ENCODE measurements at regions not wholly inside any gene's neighbourhood (a gene's known extent, or its start where the extent isn't known, plus 50 kb on each side); places are given as distances from the start of the nearest gene placed in this dataset.
"Not testable (repeated sequence)": the region's sequence is repeated elsewhere in the genome, so short reads cannot be mapped to it uniquely, and the experiment has no call there.

- H3K36me3 Mint-ChIP-seq (ENCODE audit: low read depth), result no peaks in the 10 kb centered on the region
- no peaks in the 10 kb centered on the region for H3K4me1 Mint-ChIP-seq
- 45 to 59% methylated on average over 2 to 3 of the region's 3 CpGs for WGBS, 2 experiments (ENCODE audit: insufficient coverage in 1 of 2, insufficient read length in 1 of 2)
Measured at GRCh38 chr5:112555691-112556090, 136.6 kb upstream of the EPB41L4A start.

DNA sequence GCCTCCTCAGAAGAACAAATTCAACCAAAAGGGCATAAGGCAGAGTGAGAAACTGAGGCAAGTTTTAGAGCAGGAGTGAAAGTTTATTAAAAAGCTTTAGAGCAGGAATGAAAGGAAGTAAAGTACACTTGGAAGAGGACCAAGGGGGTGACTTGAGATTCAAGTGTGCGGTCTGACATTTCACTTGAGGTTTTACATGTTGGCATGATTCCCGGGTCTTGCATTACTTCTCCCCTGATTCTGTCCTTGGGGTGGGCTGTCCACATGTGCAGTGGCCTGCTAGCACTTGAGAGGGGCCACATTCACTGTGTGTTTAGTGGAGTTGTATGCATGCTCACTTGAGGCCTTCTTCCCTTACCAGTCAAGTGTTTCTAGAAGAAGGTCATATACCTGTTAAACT, 140.4 kb upstream of the EPB41L4A start:
- H3K9ac ChIP-seq (ENCODE audit: extremely low read depth, low read length, poor library complexity, severe bottlenecking); H3K4me3 Mint-ChIP-seq; H3K4me1 Mint-ChIP-seq; H3K4me3 ChIP-seq (ENCODE audit: low read length); H3K27me3 ChIP-seq (ENCODE audit: control insufficient read depth, insufficient read depth, low read length, poor library complexity, severe bottlenecking); H3K36me3 ChIP-seq (ENCODE audit: control insufficient read depth, insufficient read depth, low read length); H3K27me3 Mint-ChIP-seq (ENCODE audit: insufficient read depth); H3K27ac Mint-ChIP-seq; H3K36me3 Mint-ChIP-seq (ENCODE audit: low read depth); H3K4me1 ChIP-seq (ENCODE audit: control insufficient read depth, insufficient read depth, low read length); H3K27ac ChIP-seq (ENCODE audit: low read depth, low read length); DNase-seq: not testable (repeated sequence)
- peaks cover 30% of the 10 kb centered on the region for H3K9me3 Mint-ChIP-seq
- 83 to 97% methylated on average over 1 to 2 of the region's 2 CpGs for WGBS, 2 experiments (ENCODE audit: insufficient coverage in 1 of 2, insufficient read length in 1 of 2)
- peaks cover 26% of the 10 kb centered on the region for H3K9me3 ChIP-seq (ENCODE audit: control insufficient read depth, low read length)

More at GRCh38 chr5:112555691-112556090, 136.6 kb upstream of the EPB41L4A start:
- Histone ChIP-seq H3K27me3 (ENCODE audit: control insufficient read depth, insufficient read depth, low read length, poor library complexity, severe bottlenecking) (no peaks in the 10 kb centered on the region), H3K36me3 (ENCODE audit: control insufficient read depth, insufficient read depth, low read length) (no peaks in the 10 kb centered on the region), H3K4me1 (ENCODE audit: control insufficient read depth, insufficient read depth, low read length) (no peaks in the 10 kb centered on the region), H3K27ac (ENCODE audit: low read depth, low read length) (no peak overlapping the region), H3K9ac (ENCODE audit: extremely low read depth, low read length, poor library complexity, severe bottlenecking) (no peak overlapping the region), H3K4me3 (ENCODE audit: low read length) (no peak overlapping the region), H3K9me3 (ENCODE audit: control insufficient read depth, low read length) (no peaks in the 10 kb centered on the region)
- Mint-ChIP-seq H3K4me3 (no peak overlapping the region), H3K9me3 (no peaks in the 10 kb centered on the region), H3K27ac (no peak overlapping the region), H3K27me3 (ENCODE audit: insufficient read depth) (no peaks in the 10 kb centered on the region)
- no peak for DNase-seq
- TF ChIP-seq, protein P1, sequence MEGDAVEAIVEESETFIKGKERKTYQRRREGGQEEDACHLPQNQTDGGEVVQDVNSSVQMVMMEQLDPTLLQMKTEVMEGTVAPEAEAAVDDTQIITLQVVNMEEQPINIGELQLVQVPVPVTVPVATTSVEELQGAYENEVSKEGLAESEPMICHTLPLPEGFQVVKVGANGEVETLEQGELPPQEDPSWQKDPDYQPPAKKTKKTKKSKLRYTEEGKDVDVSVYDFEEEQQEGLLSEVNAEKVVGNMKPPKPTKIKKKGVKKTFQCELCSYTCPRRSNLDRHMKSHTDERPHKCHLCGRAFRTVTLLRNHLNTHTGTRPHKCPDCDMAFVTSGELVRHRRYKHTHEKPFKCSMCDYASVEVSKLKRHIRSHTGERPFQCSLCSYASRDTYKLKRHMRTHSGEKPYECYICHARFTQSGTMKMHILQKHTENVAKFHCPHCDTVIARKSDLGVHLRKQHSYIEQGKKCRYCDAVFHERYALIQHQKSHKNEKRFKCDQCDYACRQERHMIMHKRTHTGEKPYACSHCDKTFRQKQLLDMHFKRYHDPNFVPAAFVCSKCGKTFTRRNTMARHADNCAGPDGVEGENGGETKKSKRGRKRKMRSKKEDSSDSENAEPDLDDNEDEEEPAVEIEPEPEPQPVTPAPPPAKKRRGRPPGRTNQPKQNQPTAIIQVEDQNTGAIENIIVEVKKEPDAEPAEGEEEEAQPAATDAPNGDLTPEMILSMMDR (conservative IDR thresholded peaks at IDR 0.05), result no peak

DNA sequence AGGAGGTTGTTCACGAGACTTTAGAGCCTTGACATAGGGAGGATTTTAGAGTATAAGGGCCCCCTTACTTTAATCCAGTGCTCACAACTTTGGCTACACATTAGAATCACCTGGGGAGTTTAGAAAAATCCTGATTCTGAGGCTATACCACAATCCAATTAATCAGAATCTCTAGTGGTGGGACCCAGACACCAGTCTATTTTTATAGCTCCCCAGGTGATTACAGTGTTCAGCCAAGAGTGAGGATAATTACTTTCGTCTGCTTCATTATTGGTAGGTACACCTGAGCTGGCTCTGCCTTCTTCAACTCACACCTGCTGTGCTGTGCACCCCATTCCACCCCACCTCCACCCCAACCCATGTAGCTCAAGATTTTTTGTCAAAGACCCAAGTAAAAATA, 141.3 kb upstream of the EPB41L4A start:
- H3K9me3 Mint-ChIP-seq, result peaks cover 39% of the 10 kb centered on the region
- H3K27ac ChIP-seq (ENCODE audit: low read depth, low read length), result no peak overlapping the region
- H3K4me3 Mint-ChIP-seq, result no peak overlapping the region
- H3K4me1 Mint-ChIP-seq, result no peaks in the 10 kb centered on the region
- 93% methylated on average over 2 of the region's 2 CpGs; no CpG with 5 or more reads in 1 of the 2 experiments for WGBS, 2 experiments (ENCODE audit: insufficient coverage in 1 of 2, insufficient read length in 1 of 2)
- no peaks in the 10 kb centered on the region for H3K4me1 ChIP-seq (ENCODE audit: control insufficient read depth, insufficient read depth, low read length)
- no peaks in the 10 kb centered on the region for H3K36me3 ChIP-seq (ENCODE audit: control insufficient read depth, insufficient read depth, low read length)
- no peak for DNase-seq
- no peaks in the 10 kb centered on the region for H3K27me3 ChIP-seq (ENCODE audit: control insufficient read depth, insufficient read depth, low read length, poor library complexity, severe bottlenecking)
- H3K36me3 Mint-ChIP-seq (ENCODE audit: low read depth), result peaks cover 7% of the 10 kb centered on the region
- no peak overlapping the region for H3K9ac ChIP-seq (ENCODE audit: extremely low read depth, low read length, poor library complexity, severe bottlenecking)
- TF ChIP-seq, protein P1 (conservative IDR thresholded peaks at IDR 0.05), result no peak
- H3K4me3 ChIP-seq (ENCODE audit: low read length), result no peak overlapping the region
- H3K27me3 Mint-ChIP-seq (ENCODE audit: insufficient read depth), result no peaks in the 10 kb centered on the region
- no peak overlapping the region for H3K27ac Mint-ChIP-seq
- peaks cover 35% of the 10 kb centered on the region for H3K9me3 ChIP-seq (ENCODE audit: control insufficient read depth, low read length)

DNA sequence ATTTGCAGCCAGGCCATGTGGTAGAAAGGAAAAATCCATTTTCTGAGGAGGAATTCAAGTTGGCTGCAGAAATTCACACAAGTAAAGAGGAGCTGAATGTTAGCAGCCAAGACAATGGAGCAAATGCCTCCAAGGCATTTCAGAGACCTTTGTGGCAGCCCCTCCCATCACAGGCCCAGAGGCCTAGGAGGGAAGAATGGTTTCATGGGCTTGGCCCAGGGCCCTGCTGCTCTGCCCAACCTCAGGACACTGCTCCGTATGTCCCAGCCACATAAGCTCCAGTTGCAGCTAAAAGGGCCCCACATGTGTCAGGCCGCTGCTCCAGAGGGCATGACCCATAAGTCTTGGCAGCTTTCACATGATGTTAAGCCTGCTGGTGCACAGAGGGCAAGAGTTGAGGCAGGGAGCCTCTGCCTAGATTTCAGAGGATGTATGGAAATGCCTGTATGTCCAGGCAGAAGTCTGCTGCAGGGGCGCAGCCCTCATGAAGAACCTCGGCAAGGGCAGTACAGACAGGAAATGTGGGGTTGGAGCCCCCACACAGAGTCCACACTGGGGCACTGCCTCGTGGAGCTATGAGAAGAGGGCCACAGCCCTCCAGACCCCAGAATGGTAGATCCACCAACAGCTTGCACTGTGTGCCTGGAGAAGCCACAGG, 144.2 kb upstream of the EPB41L4A start:
- H3K4me1 Mint-ChIP-seq, result no peaks in the 10 kb centered on the region
- peaks cover 7% of the 10 kb centered on the region for H3K36me3 Mint-ChIP-seq (ENCODE audit: low read depth)
- H3K4me3 Mint-ChIP-seq, result no peak overlapping the region
- Histone ChIP-seq H3K4me3 (ENCODE audit: low read length) (no peak overlapping the region), H3K9me3 (ENCODE audit: control insufficient read depth, low read length) (peaks cover 44% of the 10 kb centered on the region), H3K27me3 (ENCODE audit: control insufficient read depth, insufficient read depth, low read length, poor library complexity, severe bottlenecking) (no peaks in the 10 kb centered on the region), H3K27ac (ENCODE audit: low read depth, low read length) (no peak overlapping the region), H3K9ac (ENCODE audit: extremely low read depth, low read length, poor library complexity, severe bottlenecking) (no peak overlapping the region), H3K4me1 (ENCODE audit: control insufficient read depth, insufficient read depth, low read length) (no peaks in the 10 kb centered on the region), H3K36me3 (ENCODE audit: control insufficient read depth, insufficient read depth, low read length) (no peaks in the 10 kb centered on the region)
- DNase-seq, result no peak
- 67 to 77% methylated on average over 4 to 5 of the region's 5 CpGs for WGBS, 2 experiments (ENCODE audit: insufficient coverage in 1 of 2, insufficient read length in 1 of 2)
- TF ChIP-seq, protein P1 (conservative IDR thresholded peaks at IDR 0.05), result no peak
- H3K9me3 Mint-ChIP-seq, result peaks cover 42% of the 10 kb centered on the region
- no peak overlapping the region for H3K27ac Mint-ChIP-seq
- no peaks in the 10 kb centered on the region for H3K27me3 Mint-ChIP-seq (ENCODE audit: insufficient read depth)
